ENCODE measurements at regions not wholly inside any gene's neighbourhood (a gene's known extent, or its start where the extent isn't known, plus 50 kb on each side); places are given as distances from the start of the nearest gene placed in this dataset.

GRCh38 chr9:31302620-31303418 lies 1081.6 kb upstream of the ACO1 start:
- TF ChIP-seq EZH2phosphoT487 (IDR thresholded peaks at IDR 0.05; ENCODE audit: borderline replicate concordance) (no peak), CTCF (conservative IDR thresholded peaks at IDR 0.05; ENCODE audit: low read length) (no peak)

Data from Loucy (cell line).